Endodermal cell (in vitro differentiated cells): ENCODE measurements at regions not wholly inside any gene's neighbourhood (a gene's known extent, or its start where the extent isn't known, plus 50 kb on each side); places are given as distances from the start of the nearest gene placed in this dataset.
A peak's percentile ranks its signal among the peaks of the same experiment; 100 is the strongest.

Experiments
- DNase-seq: peaks from one replicate; pipeline ENCODE4 v3.0.0-alpha.2; 2017
- H3K27ac ChIP-seq: 2 replicates; pipeline ENCODE4 v1.5.1; 2013; ENCODE audit warnings: mild to moderate bottlenecking, low read depth, low read length, moderate library complexity
- H3K27me3 ChIP-seq: 2 replicates; pipeline ENCODE4 v1.6.1; 2013; ENCODE audit warnings: mild to moderate bottlenecking, low read length, moderate library complexity; ENCODE audit not compliant: insufficient read depth, control insufficient read depth, poor library complexity, severe bottlenecking
- H3K36me3 ChIP-seq: 2 replicates; pipeline ENCODE4 v1.7.0; 2013; ENCODE audit warnings: mild to moderate bottlenecking, low read length, moderate library complexity; ENCODE audit not compliant: control insufficient read depth, insufficient read depth
- H3K4me1 ChIP-seq: one replicate; pipeline ENCODE4 v1.7.0; 2013; ENCODE audit warnings: low read length; ENCODE audit not compliant: control insufficient read depth, insufficient read depth
- H3K4me3 ChIP-seq: 2 replicates; pipeline ENCODE4 v1.5.1; 2013; ENCODE audit warnings: mild to moderate bottlenecking, low read length, moderate library complexity
- H3K9ac ChIP-seq: 2 replicates; pipeline ENCODE4 v1.6.1; 2013; ENCODE audit warnings: mild to moderate bottlenecking, low read length, moderate library complexity; ENCODE audit not compliant: poor library complexity, severe bottlenecking; ENCODE audit errors: extremely low read depth
- H3K9me3 ChIP-seq: 2 replicates; pipeline ENCODE4 v1.6.1; 2013; ENCODE audit warnings: mild to moderate bottlenecking, low read length, moderate library complexity; ENCODE audit not compliant: control insufficient read depth
- H3K27ac Mint-ChIP-seq: 2 replicates; pipeline ENCODE4 v1.8.0; 2020; ENCODE audit warnings: mixed read lengths
- H3K27me3 Mint-ChIP-seq: 2 replicates; pipeline ENCODE4 v1.8.0; 2021; ENCODE audit warnings: mild to moderate bottlenecking, mixed read lengths; ENCODE audit not compliant: insufficient read depth
- H3K36me3 Mint-ChIP-seq: 2 replicates; pipeline ENCODE4 v1.8.0; 2020; ENCODE audit warnings: low read depth, mixed read lengths
- H3K4me1 Mint-ChIP-seq: 2 replicates; pipeline ENCODE4 v1.8.0; 2020; ENCODE audit warnings: mixed read lengths
- H3K4me3 Mint-ChIP-seq: 2 replicates; pipeline ENCODE4 v1.8.0; 2020; ENCODE audit warnings: mild to moderate bottlenecking, moderate library complexity, mixed read lengths
- H3K9me3 Mint-ChIP-seq: 2 replicates; pipeline ENCODE4 v1.8.0; 2020; ENCODE audit warnings: mild to moderate bottlenecking, mixed read lengths
- CTCF ChIP-seq: fragments of 200-600 bp; sonication (generic); conservative IDR thresholded peaks from 2 replicates; pipeline ENCODE4 v1.5.0; 2021; ENCODE audit warnings: antibody characterized with exemption, mild to moderate bottlenecking
- WGBS, 2 experiments: methylation state at CpG; one replicate each; pipeline versions ENCODE4 v1.1.5 to v1.1.7; 2013; ENCODE audit warnings: missing lambda C conversion rate in 2 of 2, mixed read lengths in 1 of 2; ENCODE audit not compliant: insufficient coverage in 1 of 2, insufficient read length in 1 of 2; 5-methylcytosine and 5-hydroxymethylcytosine counted together

GRCh38 chr21:16634515-16634914 lies 878.3 kb upstream of the CXADR start:
- H3K27ac ChIP-seq = no peak overlapping the region
- H3K36me3 ChIP-seq = no peaks in the 10 kb centered on the region
- no peak for TF ChIP-seq CTCF
- WGBS, 2 experiments = 40 to 57% methylated on average over 2 to 4 of the region's 4 CpGs
- no peak overlapping the region for H3K4me3 ChIP-seq
- H3K27me3 ChIP-seq = no peaks in the 10 kb centered on the region
- peaks cover 13% of the 10 kb centered on the region for H3K4me1 Mint-ChIP-seq
- no peaks in the 10 kb centered on the region for H3K36me3 Mint-ChIP-seq
- peaks cover 5% of the 10 kb centered on the region for H3K9me3 ChIP-seq
- peaks cover 4% of the 10 kb centered on the region for H3K9me3 Mint-ChIP-seq
- DNase-seq = peak; percentile 45
- H3K27me3 Mint-ChIP-seq = no peaks in the 10 kb centered on the region
- H3K9ac ChIP-seq = no peak overlapping the region
- no peak overlapping the region for H3K27ac Mint-ChIP-seq
- no peaks in the 10 kb centered on the region for H3K4me1 ChIP-seq
- H3K4me3 Mint-ChIP-seq = no peak overlapping the region

- Histone ChIP-seq H3K27ac (no peak overlapping the region), H3K4me1 (no peaks in the 10 kb centered on the region), H3K27me3 (no peaks in the 10 kb centered on the region), H3K9ac (no peak overlapping the region), H3K4me3 (no peak overlapping the region), H3K9me3 (peaks cover 5% of the 10 kb centered on the region), H3K36me3 (no peaks in the 10 kb centered on the region)
- Mint-ChIP-seq H3K36me3 (no peaks in the 10 kb centered on the region), H3K9me3 (peaks cover 4% of the 10 kb centered on the region), H3K27me3 (no peaks in the 10 kb centered on the region), H3K27ac (no peak overlapping the region), H3K4me3 (no peak overlapping the region), H3K4me1 (no peaks in the 10 kb centered on the region)
- DNase-seq = no peak
- WGBS, 2 experiments = 93 to 94% methylated on average over 3 of the region's 3 CpGs
- TF ChIP-seq CTCF = no peak
Observed at GRCh38 chr21:16640297-16641027, 872.4 kb upstream of the CXADR start.

DNA sequence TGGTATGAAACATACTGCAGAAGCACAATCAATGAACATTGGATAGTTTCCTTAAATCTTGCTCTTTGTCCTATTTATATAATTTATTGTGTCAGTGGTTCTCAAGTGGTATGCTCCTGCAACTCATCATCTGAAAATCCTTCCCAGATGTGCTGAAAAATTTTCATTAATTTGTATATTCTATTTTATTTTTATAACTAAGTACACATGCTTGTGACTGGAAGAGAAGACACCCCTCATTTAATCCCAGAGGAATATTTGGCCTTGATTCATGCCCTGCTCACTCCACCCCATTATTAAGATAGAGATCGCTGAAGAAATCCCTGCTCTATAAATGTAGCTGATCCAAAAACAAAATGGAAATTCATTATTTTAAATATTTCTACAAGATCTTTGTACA lies 870.5 kb upstream of the CXADR start:
- Histone ChIP-seq H3K27me3 (no peaks in the 10 kb centered on the region), H3K9me3 (peaks cover 5% of the 10 kb centered on the region), H3K36me3 (no peaks in the 10 kb centered on the region), H3K4me1 (no peaks in the 10 kb centered on the region), H3K4me3 (no peak overlapping the region), H3K27ac (no peak overlapping the region), H3K9ac (no peak overlapping the region)
- no peak for TF ChIP-seq CTCF
- Mint-ChIP-seq H3K4me3 (no peak overlapping the region), H3K27ac (no peak overlapping the region), H3K36me3 (no peaks in the 10 kb centered on the region), H3K9me3 (peaks cover 4% of the 10 kb centered on the region), H3K27me3 (no peaks in the 10 kb centered on the region), H3K4me1 (no peaks in the 10 kb centered on the region)
- WGBS, 2 experiments = 100% methylated on average over 1 of the region's 1 CpG
- no peak for DNase-seq
